ENCODE measurements at regions not wholly inside any gene's neighbourhood (a gene's known extent, or its start where the extent isn't known, plus 50 kb on each side); places are given as distances from the start of the nearest gene placed in this dataset.
A peak's percentile ranks its signal among the peaks of the same experiment; 100 is the strongest.
"Not testable (repeated sequence)": the region's sequence is repeated elsewhere in the genome, so short reads cannot be mapped to it uniquely, and the experiment has no call there.

GRCh38 chr6:22102671-22103070, 194.2 kb downstream of the PRL start:
- peak; percentile 63 for FAIRE-seq

DNA sequence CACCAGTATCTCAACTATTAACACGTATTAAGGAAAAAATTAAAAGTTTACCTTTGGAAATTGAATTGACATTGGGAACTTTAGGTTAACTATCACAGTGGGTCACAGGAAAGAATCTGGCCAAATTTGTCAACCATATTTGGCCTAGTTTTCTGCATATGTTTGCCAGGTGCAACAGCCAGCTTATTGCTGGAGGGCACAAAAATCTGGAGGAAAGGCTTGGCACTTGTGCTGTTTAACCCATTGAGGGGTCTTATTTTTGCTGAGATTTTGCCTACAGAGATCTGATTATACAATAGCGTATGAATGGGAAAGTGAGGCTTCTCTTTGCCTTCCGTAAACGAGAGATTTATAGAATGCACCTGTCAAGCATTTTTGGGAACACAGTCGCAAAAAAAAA, 190.4 kb downstream of the PRL start:
- FAIRE-seq (no peak), DNase-seq (ENCODE audit: extremely low spot score, insufficient read length, low read depth) (no peak)

More at GRCh38 chr6:22102671-22103070, 194.2 kb downstream of the PRL start:
- DNase-seq (ENCODE audit: extremely low spot score, insufficient read length, low read depth), result no peak

- FAIRE-seq, result no peak
- no peak for DNase-seq (ENCODE audit: extremely low spot score, insufficient read length, low read depth)
These were observed 189.9 kb downstream of the PRL start for GRCh38 chr6:22106961-22107360.

DNA sequence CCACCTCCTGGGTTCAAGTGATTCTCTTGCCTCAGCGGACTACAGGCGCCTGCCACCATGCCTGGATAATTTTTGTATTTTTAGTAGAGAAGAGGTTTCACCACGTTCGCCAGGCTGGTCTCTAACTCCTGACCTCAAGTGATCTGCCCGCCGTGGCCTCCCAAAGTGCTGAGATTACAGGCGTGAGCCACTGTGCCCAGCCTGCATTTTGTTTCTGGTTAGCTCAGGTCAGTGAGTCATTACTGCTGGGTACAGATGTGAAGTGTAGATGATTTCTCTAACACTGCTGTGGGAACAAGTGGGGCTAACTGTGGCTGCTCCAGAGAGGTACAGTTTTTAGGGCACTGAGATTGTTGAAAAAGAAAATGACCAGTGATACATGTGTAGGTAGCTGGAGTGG, 188.6 kb downstream of the PRL start:
- FAIRE-seq (no peak), DNase-seq (ENCODE audit: extremely low spot score, insufficient read length, low read depth) (no peak)

DNA sequence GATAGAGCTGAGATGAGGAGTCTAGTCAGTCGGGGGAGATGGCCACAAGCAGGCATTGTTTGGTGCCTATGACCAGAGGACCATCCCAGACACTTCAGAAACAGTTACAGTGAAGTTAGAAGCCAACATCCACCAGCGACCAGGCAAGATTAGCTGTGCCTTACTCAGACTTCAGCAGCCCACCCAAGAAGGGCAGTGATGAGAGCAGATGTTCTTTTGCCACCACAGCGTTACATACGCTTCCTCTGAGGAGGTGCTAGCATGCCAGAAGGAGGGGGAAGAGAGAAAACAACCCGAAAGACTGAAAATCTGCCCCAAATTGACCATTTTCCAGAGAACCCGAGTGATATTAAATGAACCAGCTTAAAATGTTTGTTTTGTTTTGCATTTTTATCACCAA, 186.8 kb downstream of the PRL start:
- FAIRE-seq (no peak), DNase-seq (ENCODE audit: extremely low spot score, insufficient read length, low read depth) (no peak)

GRCh38 chr6:22112461-22112860, 184.4 kb downstream of the PRL start:
- FAIRE-seq (no peak), DNase-seq (ENCODE audit: extremely low spot score, insufficient read length, low read depth) (no peak)

DNA sequence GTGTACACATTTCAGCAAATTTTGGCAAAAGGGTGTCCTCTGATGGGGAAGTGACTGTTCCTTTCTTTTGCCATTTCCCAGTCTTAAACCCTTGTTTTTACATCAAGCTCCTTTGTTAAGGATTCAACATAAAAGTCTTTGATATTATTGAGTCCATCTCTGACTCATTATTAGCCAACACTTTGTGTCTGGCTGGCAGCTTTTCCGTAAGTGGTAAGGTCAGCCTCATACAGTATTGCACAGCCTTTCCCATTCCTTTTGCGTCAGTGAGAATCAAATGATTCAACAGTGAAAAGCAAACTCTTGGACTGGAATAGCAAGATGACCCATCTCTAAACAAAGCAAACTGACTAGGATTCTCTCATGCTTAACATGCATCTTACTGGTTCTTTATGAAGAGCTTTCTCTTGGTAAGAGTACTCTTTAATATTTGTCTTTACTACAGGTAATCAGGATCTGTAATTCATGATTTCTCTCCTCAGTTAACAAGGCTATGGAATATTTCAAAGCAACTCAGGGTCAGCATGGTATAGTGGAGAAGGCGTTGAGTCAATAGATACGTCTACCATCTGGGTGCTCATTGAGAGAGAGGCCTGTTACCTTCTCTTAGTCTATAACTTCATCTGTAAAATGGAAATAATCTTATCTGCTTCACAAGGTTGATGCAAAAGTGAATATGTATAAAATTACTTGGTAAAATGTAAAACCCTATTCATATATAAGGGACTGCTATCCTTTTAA, 183.6 kb downstream of the PRL start:
- no peak for FAIRE-seq
- DNase-seq (ENCODE audit: extremely low spot score, insufficient read length, low read depth), result no peak

DNA sequence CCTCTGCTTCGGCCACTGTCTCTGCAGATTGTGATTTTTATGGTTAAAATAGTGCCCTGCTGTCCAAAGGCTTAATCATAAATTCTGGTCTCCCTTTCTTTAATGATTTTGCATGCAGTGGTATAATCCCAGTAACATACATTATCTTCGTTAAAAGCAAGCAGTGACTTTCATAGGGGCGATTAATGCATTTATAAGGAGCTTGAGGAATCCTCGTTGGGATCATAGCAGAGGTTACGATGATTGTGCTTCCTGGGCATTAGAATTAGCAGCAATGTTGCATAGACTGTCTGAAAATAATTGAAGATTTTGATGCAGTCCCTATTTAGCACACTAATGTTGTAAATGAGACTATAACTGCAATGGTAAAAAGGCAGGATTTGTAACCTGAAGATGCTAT, 181.3 kb downstream of the PRL start:
- no peak for DNase-seq (ENCODE audit: extremely low spot score, insufficient read length, low read depth)
- no peak for FAIRE-seq

- no peak for FAIRE-seq
- no peak for DNase-seq (ENCODE audit: extremely low spot score, insufficient read length, low read depth)
These were observed 179.2 kb downstream of the PRL start for GRCh38 chr6:22117631-22118030.

DNA sequence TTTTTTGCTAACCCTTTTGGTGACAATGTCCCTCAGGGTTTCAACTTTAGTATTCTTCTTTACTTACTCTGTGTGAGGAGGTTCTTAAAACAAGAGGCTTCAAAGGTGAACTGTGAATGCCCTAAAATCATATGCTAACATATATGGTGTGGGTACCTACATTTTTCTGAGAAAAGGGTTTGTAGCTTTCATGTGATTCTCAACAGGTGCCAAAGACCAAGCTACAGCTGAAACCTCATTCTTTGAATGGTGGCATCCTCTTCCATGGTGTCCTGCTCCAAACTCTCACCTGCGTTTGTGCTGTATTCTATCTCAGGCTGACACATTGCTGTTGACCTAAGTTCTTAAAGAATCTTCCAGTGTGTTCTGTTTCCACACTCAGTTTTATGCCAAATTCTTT, 177.3 kb downstream of the PRL start:
- DNase-seq (ENCODE audit: extremely low spot score, insufficient read length, low read depth), result no peak
- FAIRE-seq, result no peak

GRCh38 chr6:22124756-22125155, 172.1 kb downstream of the PRL start:
- FAIRE-seq, result no peak
- DNase-seq (ENCODE audit: extremely low spot score, insufficient read length, low read depth), result no peak

GRCh38 chr6:22126910-22127309, 169.9 kb downstream of the PRL start:
- no peak for DNase-seq (ENCODE audit: extremely low spot score, insufficient read length, low read depth)

DNA sequence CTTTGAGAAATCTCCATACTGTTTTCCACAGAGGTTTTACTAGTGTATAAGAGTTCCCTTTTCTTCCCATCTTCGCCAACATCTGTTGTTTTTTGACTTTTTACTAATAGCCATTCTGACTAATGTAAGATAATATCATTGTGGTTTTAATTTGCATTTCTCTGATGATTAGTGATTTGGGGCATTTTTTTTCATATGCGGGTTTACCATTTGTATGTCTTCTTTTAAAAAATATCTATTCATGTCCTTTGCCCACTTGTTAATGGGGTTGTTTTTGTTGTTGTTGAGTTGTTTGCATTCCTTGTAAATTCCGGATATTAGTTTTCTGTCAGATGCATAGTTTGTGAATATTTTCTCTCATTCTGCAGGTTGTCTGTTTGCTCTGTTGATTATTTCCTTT, 167.1 kb downstream of the PRL start:
- DNase-seq (ENCODE audit: extremely low spot score, insufficient read length, low read depth) (no peak), FAIRE-seq (no peak)

More at GRCh38 chr6:22126910-22127309, 169.9 kb downstream of the PRL start:
- FAIRE-seq, result no peak

GRCh38 chr6:22132656-22133055, 164.2 kb downstream of the PRL start:
- DNase-seq (ENCODE audit: extremely low spot score, insufficient read length, low read depth) (no peak), FAIRE-seq (no peak)

GRCh38 chr6:22133357-22133756, 163.5 kb downstream of the PRL start:
- no peak for DNase-seq (ENCODE audit: extremely low spot score, insufficient read length, low read depth)
- FAIRE-seq, result no peak

GRCh38 chr6:22134308-22134707, 162.5 kb downstream of the PRL start:
- no peak for FAIRE-seq
- DNase-seq (ENCODE audit: extremely low spot score, insufficient read length, low read depth), result no peak

DNA sequence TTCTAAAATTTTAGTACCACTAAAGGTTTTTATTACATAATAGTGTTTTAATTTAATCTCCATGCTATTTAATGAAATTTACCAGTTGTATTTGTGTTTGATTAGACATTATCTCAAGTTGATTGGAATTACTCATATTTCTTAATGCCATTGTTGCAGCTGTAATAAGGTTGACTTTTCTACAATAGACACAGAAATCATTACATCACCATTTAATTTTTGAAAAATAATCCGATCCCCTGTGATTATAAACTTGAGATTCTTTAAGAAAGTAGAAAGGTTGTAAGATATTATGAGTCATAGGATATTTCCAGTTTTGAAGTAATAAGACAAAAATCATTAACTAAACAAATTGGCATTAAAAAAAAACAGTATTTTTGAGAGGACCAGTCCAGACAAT, 161.4 kb downstream of the PRL start:
- no peak for DNase-seq (ENCODE audit: extremely low spot score, insufficient read length, low read depth)
- FAIRE-seq, result no peak

- FAIRE-seq; DNase-seq (ENCODE audit: extremely low spot score, insufficient read length, low read depth): not testable (repeated sequence)
These were observed 156.1 kb downstream of the PRL start for GRCh38 chr6:22140736-22141135.

- no peak for DNase-seq (ENCODE audit: extremely low spot score, insufficient read length, low read depth)
- FAIRE-seq, result no peak
These were observed 155.5 kb downstream of the PRL start for GRCh38 chr6:22141241-22141745.

DNA sequence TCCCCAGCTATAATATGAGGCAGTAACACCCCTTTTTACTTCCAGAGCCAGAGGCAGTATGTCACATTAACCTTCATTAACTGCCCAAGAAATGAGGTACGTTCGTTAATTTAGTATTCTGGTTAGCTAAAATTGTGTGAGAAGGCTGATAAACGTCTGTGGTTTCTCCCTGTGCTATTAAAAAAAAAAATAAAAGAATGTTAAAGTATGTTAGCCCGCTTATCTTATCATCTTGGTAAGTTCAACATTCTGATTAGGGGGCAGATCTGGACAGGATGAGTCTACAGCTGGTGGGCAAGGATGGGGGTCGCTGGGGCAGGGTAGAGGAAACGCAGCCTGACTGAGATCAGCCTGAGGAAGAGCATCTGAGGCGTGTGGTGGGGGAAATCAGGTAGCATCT, 154.0 kb downstream of the PRL start:
- FAIRE-seq, result no peak
- no peak for DNase-seq (ENCODE audit: extremely low spot score, insufficient read length, low read depth)

DNA sequence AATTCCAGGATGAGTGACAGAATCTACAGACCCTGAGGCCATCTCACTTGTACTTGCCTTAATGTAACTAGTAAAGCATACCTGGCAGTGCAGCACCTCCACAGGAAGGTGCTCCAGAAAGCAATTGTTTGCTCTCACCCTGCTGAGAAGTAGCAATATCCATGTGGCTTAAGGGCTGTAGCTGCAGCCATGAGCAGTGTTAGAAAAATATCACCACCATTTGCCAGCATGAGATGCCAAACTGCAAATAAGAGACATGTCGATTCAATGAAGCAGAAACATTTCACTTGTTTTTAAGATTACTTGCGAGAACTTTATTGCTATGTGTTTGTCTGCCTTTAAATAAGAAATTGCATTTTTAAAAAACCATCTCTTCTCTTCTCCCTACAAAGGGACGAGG, 151.5 kb downstream of the PRL start:
- FAIRE-seq (no peak), DNase-seq (ENCODE audit: extremely low spot score, insufficient read length, low read depth) (no peak)
